ENCODE measurements at regions not wholly inside any gene's neighbourhood (a gene's known extent, or its start where the extent isn't known, plus 50 kb on each side); places are given as distances from the start of the nearest gene placed in this dataset.

DNA sequence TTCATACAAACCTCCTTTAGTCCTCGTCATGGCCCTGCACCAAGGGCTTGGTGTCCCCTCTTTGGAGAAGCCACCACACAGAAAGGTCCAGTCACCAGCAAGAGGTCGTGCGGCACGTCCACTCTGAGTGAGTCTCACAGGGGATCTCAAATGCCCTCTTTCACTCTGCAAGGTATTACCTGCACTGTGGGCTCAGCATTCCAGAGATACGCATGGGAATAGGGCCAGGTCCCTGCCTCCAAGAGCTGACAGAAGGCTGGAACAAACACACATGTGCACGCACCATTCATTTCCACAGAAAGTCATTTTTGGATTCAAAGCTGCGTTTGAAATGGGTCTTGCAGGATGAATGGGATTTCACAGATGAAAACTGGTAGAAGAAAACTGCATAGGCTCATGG, 50.4 kb upstream of the TJP1 start:
- no peak for TF ChIP-seq CTCF (IDR thresholded peaks at IDR 0.05)
- H3K27ac ChIP-seq = no peak overlapping the region

More for the DNA sequence above, 50.4 kb upstream of the TJP1 start:
- Histone ChIP-seq H3K4me1 (no peaks in the 10 kb centered on the region), H3K4me2 (ENCODE audit: low read length) (no peak overlapping the region), H3K4me3 (ENCODE audit: low read depth, low read length) (no peak overlapping the region), H3K79me2 (no peaks in the 10 kb centered on the region), H2AFZ (no peak overlapping the region), H3K36me3 (ENCODE audit: control insufficient read depth, insufficient read depth, low read length) (no peaks in the 10 kb centered on the region), H3K9ac (no peak overlapping the region), H3K27me3 (ENCODE audit: control insufficient read depth, insufficient read depth, low read length) (no peaks in the 10 kb centered on the region), H3K9me3 (ENCODE audit: control insufficient read depth, low read length) (no peaks in the 10 kb centered on the region)

Data from parathyroid adenoma (tissue), 2 donors.